SK-N-SH treated with all-trans-retinoic acid at 6 μM for 48 hours (cell line): ENCODE measurements at regions not wholly inside any gene's neighbourhood (a gene's known extent, or its start where the extent isn't known, plus 50 kb on each side); places are given as distances from the start of the nearest gene placed in this dataset.

ENCODE experiments used
- ATAC-seq: fragments of 200-7000 bp; cut with Tn5 transposase; 3 replicates; pipeline ENCODE4 v1.9.1; 2020; ENCODE audit warnings: mild to moderate bottlenecking, moderate library complexity
- ARNTL ChIP-seq: fragments of 450-650 bp; formaldehyde crosslinking; IDR thresholded peaks from 2 replicates; pipeline ENCODE4 v1.5.0; 2020; ENCODE audit warnings: low read depth, mild to moderate bottlenecking, moderate library complexity, borderline replicate concordance
- BACH2 ChIP-seq: fragments of 250-450 bp; sonication (Bioruptor Pico); IDR thresholded peaks from 2 replicates; pipeline ENCODE4 v1.9.0; 2021; ENCODE audit warnings: mild to moderate bottlenecking, borderline replicate concordance
- CSDC2 ChIP-seq: fragments of 250-450 bp; sonication (Bioruptor Pico); IDR thresholded peaks from 2 replicates; pipeline ENCODE4 v1.5.0; 2020; ENCODE audit warnings: mild to moderate bottlenecking, moderate library complexity
- ESRRG ChIP-seq: fragments of 250-450 bp; sonication (Bioruptor Pico); IDR thresholded peaks from 2 replicates; pipeline ENCODE4 v1.6.1; 2021; ENCODE audit warnings: mild to moderate bottlenecking
- GLIS3 ChIP-seq: fragments of 250-450 bp; sonication (Bioruptor Pico); IDR thresholded peaks from 2 replicates; pipeline ENCODE4 v1.5.0; 2020; ENCODE audit warnings: mild to moderate bottlenecking, moderate library complexity
- ISL1 ChIP-seq: fragments of 250-450 bp; sonication (Bioruptor Pico); IDR thresholded peaks from 2 replicates; pipeline ENCODE4 v2.1.2; 2022; ENCODE audit warnings: mild to moderate bottlenecking, moderate library complexity
- OSR1 ChIP-seq: fragments of 250-450 bp; sonication (Bioruptor Pico); IDR thresholded peaks from 2 replicates; pipeline ENCODE4 v1.8.0; 2022; ENCODE audit warnings: moderate library complexity, mild to moderate bottlenecking, inconsistent platforms
- PPARA ChIP-seq: fragments of 250-450 bp; sonication (Bioruptor Pico); IDR thresholded peaks from 2 replicates; pipeline ENCODE4 v1.5.0; 2020; ENCODE audit warnings: mild to moderate bottlenecking, borderline replicate concordance
- RARB ChIP-seq: fragments of 250-450 bp; sonication (Bioruptor Pico); IDR thresholded peaks from 2 replicates; pipeline ENCODE4 v1.8.0; 2021; ENCODE audit warnings: mild to moderate bottlenecking, moderate library complexity
- SNAI2 ChIP-seq: fragments of 250-450 bp; sonication (Bioruptor Pico); IDR thresholded peaks from 2 replicates; pipeline ENCODE4 v1.5.0; 2020; ENCODE audit warnings: mild to moderate bottlenecking, moderate library complexity
- TCF4 ChIP-seq: fragments of 250-450 bp; sonication (Bioruptor Pico); IDR thresholded peaks from 2 replicates; pipeline ENCODE4 v1.8.0; 2021; ENCODE audit warnings: mild to moderate bottlenecking, moderate library complexity, borderline replicate concordance
- TOX ChIP-seq: fragments of 250-450 bp; sonication (Bioruptor Pico); IDR thresholded peaks from 2 replicates; pipeline ENCODE4 v1.8.0; 2021; ENCODE audit warnings: mild to moderate bottlenecking, moderate library complexity, borderline replicate concordance
- ZC3H10 ChIP-seq: fragments of 250-450 bp; sonication (Bioruptor Pico); IDR thresholded peaks from 2 replicates; pipeline ENCODE4 v1.5.1; 2021; ENCODE audit warnings: mild to moderate bottlenecking, moderate library complexity
- ZFP30 ChIP-seq: fragments of 450-650 bp; formaldehyde crosslinking; IDR thresholded peaks from 2 replicates; pipeline ENCODE4 v1.5.0; 2022; ENCODE audit warnings: mild to moderate bottlenecking, moderate library complexity
- ZNF565 ChIP-seq: fragments of 450-650 bp; formaldehyde crosslinking; conservative IDR thresholded peaks from 2 replicates; pipeline ENCODE4 v1.5.0; 2020; ENCODE audit warnings: low read depth, mild to moderate bottlenecking, moderate library complexity
- ZNF70 ChIP-seq: fragments of 450-650 bp; formaldehyde crosslinking; IDR thresholded peaks from 2 replicates; pipeline ENCODE4 v1.5.0; 2020; ENCODE audit warnings: mild to moderate bottlenecking, moderate library complexity
- ZNF8 ChIP-seq: fragments of 450-650 bp; formaldehyde crosslinking; IDR thresholded peaks from 2 replicates; pipeline ENCODE4 v1.5.0; 2020; ENCODE audit warnings: mild to moderate bottlenecking, moderate library complexity
- TF ChIP-seq, protein P1 (sequence below): fragments of 250-450 bp; sonication (Bioruptor Pico); IDR thresholded peaks from 2 replicates; pipeline ENCODE4 v1.8.0; 2021; ENCODE audit warnings: low read depth, mild to moderate bottlenecking, moderate library complexity, borderline replicate concordance
- TF ChIP-seq, protein P2 (sequence below): fragments of 250-450 bp; sonication (Bioruptor Pico); IDR thresholded peaks from 2 replicates; pipeline ENCODE4 v1.5.1; 2020; ENCODE audit warnings: low read depth, mild to moderate bottlenecking, moderate library complexity
- TF ChIP-seq, protein P3 (sequence below): fragments of 250-450 bp; sonication (Bioruptor Pico); IDR thresholded peaks from 2 replicates; pipeline ENCODE4 v1.8.0; 2020; ENCODE audit warnings: mild to moderate bottlenecking, moderate library complexity, borderline replicate concordance
- TF ChIP-seq, protein P4 (sequence below): fragments of 250-450 bp; sonication (Bioruptor Pico); IDR thresholded peaks from 2 replicates; pipeline ENCODE4 v1.5.0; 2020; ENCODE audit warnings: mild to moderate bottlenecking, moderate library complexity
- TF ChIP-seq, protein P5 (sequence below): fragments of 250-450 bp; sonication (Bioruptor Pico); IDR thresholded peaks from 2 replicates; pipeline ENCODE4 v1.5.1; 2021; ENCODE audit warnings: mild to moderate bottlenecking, moderate library complexity

DNA sequence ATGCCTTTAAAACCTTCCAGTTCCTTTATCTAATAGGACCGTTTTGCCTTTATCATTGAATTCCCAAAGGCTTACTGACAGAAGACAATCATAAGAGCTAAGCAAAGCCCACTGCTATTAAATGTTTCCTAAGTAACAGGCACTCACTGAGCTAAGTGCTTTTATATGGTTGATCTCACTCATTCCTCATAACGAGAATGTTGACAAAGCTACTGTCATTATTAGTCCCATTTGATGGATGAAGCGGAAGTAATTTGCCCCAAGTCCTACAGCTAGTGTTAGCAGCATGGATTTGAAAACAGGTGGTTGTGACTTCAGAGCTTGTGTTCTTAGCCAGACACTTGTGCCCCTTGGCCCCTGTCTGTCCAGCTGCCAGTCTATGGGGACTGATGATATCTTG, 134.8 kb upstream of the SERPINE2 start:
- no peak for ATAC-seq
- TF ChIP-seq RARB (CRISPR knock-in tag) (no peak), SNAI2 (no peak), BACH2 (CRISPR knock-in tag) (no peak), ZNF70 (no peak), TOX (no peak), PPARA (CRISPR knock-in tag) (no peak), CSDC2 (CRISPR knock-in tag) (no peak), ZC3H10 (CRISPR knock-in tag) (no peak), GLIS3 (CRISPR knock-in tag) (no peak), ISL1 (no peak), TCF4 (CRISPR knock-in tag) (no peak), ARNTL (no peak)
- TF ChIP-seq, protein P1, sequence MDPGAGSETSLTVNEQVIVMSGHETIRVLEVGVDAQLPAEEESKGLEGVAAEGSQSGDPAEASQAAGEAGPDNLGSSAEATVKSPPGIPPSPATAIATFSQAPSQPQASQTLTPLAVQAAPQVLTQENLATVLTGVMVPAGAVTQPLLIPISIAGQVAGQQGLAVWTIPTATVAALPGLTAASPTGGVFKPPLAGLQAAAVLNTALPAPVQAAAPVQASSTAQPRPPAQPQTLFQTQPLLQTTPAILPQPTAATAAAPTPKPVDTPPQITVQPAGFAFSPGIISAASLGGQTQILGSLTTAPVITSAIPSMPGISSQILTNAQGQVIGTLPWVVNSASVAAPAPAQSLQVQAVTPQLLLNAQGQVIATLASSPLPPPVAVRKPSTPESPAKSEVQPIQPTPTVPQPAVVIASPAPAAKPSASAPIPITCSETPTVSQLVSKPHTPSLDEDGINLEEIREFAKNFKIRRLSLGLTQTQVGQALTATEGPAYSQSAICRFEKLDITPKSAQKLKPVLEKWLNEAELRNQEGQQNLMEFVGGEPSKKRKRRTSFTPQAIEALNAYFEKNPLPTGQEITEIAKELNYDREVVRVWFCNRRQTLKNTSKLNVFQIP (CRISPR knock-in tag) = no peak

DNA sequence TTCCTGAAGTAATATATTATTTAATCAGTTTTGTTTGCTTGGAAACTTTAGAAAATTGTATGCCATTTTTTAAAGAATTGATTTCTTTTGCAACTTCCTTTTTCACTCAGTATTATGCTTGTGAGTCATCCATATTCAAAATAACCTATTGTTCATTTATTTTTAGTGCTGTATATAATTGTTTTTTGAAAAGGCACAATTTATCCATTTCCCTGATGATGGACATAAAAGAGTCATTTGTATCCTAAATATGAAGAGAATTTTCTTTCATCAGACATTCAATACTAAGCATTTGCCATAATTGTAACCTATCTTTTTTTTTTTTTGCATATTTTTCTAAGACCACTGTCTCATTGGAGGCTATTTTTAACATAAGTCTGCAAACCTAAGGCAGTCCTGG, 134.1 kb upstream of the SERPINE2 start:
- no peak for TF ChIP-seq ZNF70
- TF ChIP-seq, protein P2, sequence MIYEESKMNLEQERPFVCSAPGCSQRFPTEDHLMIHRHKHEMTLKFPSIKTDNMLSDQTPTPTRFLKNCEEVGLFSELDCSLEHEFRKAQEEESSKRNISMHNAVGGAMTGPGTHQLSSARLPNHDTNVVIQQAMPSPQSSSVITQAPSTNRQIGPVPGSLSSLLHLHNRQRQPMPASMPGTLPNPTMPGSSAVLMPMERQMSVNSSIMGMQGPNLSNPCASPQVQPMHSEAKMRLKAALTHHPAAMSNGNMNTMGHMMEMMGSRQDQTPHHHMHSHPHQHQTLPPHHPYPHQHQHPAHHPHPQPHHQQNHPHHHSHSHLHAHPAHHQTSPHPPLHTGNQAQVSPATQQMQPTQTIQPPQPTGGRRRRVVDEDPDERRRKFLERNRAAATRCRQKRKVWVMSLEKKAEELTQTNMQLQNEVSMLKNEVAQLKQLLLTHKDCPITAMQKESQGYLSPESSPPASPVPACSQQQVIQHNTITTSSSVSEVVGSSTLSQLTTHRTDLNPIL (CRISPR knock-in tag) = no peak
- no peak for TF ChIP-seq ESRRG (CRISPR knock-in tag)
- no peak for TF ChIP-seq BACH2 (CRISPR knock-in tag)
- no peak for TF ChIP-seq ZC3H10 (CRISPR knock-in tag)
- TF ChIP-seq ZFP30 (CRISPR knock-in tag) = no peak
- TF ChIP-seq RARB (CRISPR knock-in tag) = no peak
- TF ChIP-seq TCF4 (CRISPR knock-in tag) = no peak
- no peak for TF ChIP-seq GLIS3 (CRISPR knock-in tag)
- TF ChIP-seq, protein P3, sequence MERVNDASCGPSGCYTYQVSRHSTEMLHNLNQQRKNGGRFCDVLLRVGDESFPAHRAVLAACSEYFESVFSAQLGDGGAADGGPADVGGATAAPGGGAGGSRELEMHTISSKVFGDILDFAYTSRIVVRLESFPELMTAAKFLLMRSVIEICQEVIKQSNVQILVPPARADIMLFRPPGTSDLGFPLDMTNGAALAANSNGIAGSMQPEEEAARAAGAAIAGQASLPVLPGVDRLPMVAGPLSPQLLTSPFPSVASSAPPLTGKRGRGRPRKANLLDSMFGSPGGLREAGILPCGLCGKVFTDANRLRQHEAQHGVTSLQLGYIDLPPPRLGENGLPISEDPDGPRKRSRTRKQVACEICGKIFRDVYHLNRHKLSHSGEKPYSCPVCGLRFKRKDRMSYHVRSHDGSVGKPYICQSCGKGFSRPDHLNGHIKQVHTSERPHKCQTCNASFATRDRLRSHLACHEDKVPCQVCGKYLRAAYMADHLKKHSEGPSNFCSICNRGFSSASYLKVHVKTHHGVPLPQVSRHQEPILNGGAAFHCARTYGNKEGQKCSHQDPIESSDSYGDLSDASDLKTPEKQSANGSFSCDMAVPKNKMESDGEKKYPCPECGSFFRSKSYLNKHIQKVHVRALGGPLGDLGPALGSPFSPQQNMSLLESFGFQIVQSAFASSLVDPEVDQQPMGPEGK (CRISPR knock-in tag) = no peak
- no peak for TF ChIP-seq TOX
- TF ChIP-seq, protein P4, sequence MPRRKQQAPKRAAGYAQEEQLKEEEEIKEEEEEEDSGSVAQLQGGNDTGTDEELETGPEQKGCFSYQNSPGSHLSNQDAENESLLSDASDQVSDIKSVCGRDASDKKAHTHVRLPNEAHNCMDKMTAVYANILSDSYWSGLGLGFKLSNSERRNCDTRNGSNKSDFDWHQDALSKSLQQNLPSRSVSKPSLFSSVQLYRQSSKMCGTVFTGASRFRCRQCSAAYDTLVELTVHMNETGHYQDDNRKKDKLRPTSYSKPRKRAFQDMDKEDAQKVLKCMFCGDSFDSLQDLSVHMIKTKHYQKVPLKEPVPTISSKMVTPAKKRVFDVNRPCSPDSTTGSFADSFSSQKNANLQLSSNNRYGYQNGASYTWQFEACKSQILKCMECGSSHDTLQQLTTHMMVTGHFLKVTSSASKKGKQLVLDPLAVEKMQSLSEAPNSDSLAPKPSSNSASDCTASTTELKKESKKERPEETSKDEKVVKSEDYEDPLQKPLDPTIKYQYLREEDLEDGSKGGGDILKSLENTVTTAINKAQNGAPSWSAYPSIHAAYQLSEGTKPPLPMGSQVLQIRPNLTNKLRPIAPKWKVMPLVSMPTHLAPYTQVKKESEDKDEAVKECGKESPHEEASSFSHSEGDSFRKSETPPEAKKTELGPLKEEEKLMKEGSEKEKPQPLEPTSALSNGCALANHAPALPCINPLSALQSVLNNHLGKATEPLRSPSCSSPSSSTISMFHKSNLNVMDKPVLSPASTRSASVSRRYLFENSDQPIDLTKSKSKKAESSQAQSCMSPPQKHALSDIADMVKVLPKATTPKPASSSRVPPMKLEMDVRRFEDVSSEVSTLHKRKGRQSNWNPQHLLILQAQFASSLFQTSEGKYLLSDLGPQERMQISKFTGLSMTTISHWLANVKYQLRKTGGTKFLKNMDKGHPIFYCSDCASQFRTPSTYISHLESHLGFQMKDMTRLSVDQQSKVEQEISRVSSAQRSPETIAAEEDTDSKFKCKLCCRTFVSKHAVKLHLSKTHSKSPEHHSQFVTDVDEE (CRISPR knock-in tag) = no peak
- TF ChIP-seq ARNTL = no peak
- no peak for TF ChIP-seq OSR1 (CRISPR knock-in tag)
- TF ChIP-seq, protein P5, sequence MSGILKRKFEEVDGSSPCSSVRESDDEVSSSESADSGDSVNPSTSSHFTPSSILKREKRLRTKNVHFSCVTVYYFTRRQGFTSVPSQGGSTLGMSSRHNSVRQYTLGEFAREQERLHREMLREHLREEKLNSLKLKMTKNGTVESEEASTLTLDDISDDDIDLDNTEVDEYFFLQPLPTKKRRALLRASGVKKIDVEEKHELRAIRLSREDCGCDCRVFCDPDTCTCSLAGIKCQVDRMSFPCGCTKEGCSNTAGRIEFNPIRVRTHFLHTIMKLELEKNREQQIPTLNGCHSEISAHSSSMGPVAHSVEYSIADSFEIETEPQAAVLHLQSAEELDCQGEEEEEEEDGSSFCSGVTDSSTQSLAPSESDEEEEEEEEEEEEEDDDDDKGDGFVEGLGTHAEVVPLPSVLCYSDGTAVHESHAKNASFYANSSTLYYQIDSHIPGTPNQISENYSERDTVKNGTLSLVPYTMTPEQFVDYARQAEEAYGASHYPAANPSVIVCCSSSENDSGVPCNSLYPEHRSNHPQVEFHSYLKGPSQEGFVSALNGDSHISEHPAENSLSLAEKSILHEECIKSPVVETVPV = no peak
- no peak for TF ChIP-seq ZNF565 (CRISPR knock-in tag)
- TF ChIP-seq SNAI2 = no peak
- TF ChIP-seq PPARA (CRISPR knock-in tag) = no peak
- TF ChIP-seq, protein P1 (CRISPR knock-in tag) = no peak
- no peak for TF ChIP-seq ZNF8
- ATAC-seq = no peak
